Sigmoid colon (tissue), 6 donors: ENCODE measurements at regions not wholly inside any gene's neighbourhood (a gene's known extent, or its start where the extent isn't known, plus 50 kb on each side); places are given as distances from the start of the nearest gene placed in this dataset.

Source experiments
- DNase-seq: peaks from one replicate; pipeline ENCODE4 v3.0.0-alpha.2; 2019
- H3K27ac ChIP-seq, 4 donors: fragments of 200-600 bp; sonication (generic); one replicate each; pipeline ENCODE4 v1.5.1; 2016 to 2019; ENCODE audit warnings: mild to moderate bottlenecking in 1 of 4
- H3K27me3 ChIP-seq, 3 donors: fragments of 200-600 bp; sonication (generic); one replicate each; pipeline ENCODE4 v1.5.1; 2019; ENCODE audit warnings: mild to moderate bottlenecking in 1 of 3
- H3K36me3 ChIP-seq, 4 donors: fragments of 200-600 bp; sonication (generic); one replicate each; pipeline ENCODE4 v1.5.1; 2016 to 2019
- H3K4me1 ChIP-seq, 4 donors: fragments of 200-600 bp; sonication (generic); one replicate each; pipeline ENCODE4 v1.5.1; 2017 to 2019
- H3K4me3 ChIP-seq, 4 donors: fragments of 200-600 bp; sonication (generic); one replicate each; pipeline ENCODE4 v1.5.1; 2017 to 2019; ENCODE audit warnings: mild to moderate bottlenecking in 2 of 4, moderate library complexity in 1 of 4
- H3K9me3 ChIP-seq, 4 donors: fragments of 200-600 bp in 3 of 4; sonication (generic) in 3 of 4; one replicate each; pipeline versions ENCODE4 v1.5.1 to v1.6.1; 2013 to 2019
- EP300 ChIP-seq, 4 donors: sonication (generic); formaldehyde crosslinking; IDR thresholded peaks; one replicate each; pipeline ENCODE4 v1.6.1; 2017; ENCODE audit warnings: antibody characterized with exemption in 4 of 4
- POLR2A ChIP-seq, 2 donors: fragments of 450-650 bp; IDR thresholded peaks; one replicate each; pipeline ENCODE4 v1.6.1; 2016; ENCODE audit warnings: antibody characterized with exemption in 2 of 2, mild to moderate bottlenecking in 2 of 2, moderate library complexity in 2 of 2
- POLR2AphosphoS5 ChIP-seq, 4 donors: sonication (generic); formaldehyde crosslinking; IDR thresholded peaks; one replicate each; pipeline ENCODE4 v1.6.1; 2017; ENCODE audit warnings: antibody characterized with exemption in 4 of 4
- WGBS, 2 donors: extraction: QIAGEN DNeasy Blood & Tissue Kit; methylation state at CpG; one replicate each; pipeline ENCODE4 v1.1.7; 2013; 5-methylcytosine and 5-hydroxymethylcytosine counted together
- intact Hi-C: fragments of 100-400 bp; cut with DNase I; formaldehyde crosslinking; loops from one replicate; pipeline ENCODE4 v1.15.1; 2023
- TF ChIP-seq, protein P1 (sequence below), 4 experiments: fragments of 450-650 bp in 3 of 4; fragments of 200-600 bp in 1 of 4; IDR thresholded peaks; one replicate each; pipeline ENCODE4 v1.5.1; 2016 to 2019; ENCODE audit warnings: antibody characterized with exemption in 4 of 4, mild to moderate bottlenecking in 3 of 4, moderate library complexity in 2 of 4
- donor health status: healthy with polysubstance abuse.
- donor health status: healthy.

DNA sequence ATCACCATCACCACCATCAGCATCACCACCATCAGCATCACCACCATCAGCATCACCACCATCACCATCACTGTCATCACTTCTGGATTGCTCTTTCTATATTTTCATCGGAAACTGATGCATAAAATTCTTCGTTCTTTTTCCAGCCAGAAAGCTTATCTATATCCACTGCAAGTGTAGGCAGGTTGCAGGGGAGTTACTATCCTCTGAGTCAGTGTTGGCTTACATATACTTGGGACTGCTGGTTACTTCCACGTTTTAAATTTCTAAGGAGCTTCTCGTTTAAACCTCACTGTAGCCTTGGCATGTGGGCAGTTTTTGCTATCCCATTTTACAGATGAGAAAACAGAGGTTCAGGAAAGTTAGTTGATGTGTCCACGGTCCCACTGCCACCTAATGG is 66.1 kb downstream of the FOXL3 start:
- no peaks in the 10 kb centered on the region for H3K9me3 ChIP-seq
- intact Hi-C loops, result no loop called here

DNA sequence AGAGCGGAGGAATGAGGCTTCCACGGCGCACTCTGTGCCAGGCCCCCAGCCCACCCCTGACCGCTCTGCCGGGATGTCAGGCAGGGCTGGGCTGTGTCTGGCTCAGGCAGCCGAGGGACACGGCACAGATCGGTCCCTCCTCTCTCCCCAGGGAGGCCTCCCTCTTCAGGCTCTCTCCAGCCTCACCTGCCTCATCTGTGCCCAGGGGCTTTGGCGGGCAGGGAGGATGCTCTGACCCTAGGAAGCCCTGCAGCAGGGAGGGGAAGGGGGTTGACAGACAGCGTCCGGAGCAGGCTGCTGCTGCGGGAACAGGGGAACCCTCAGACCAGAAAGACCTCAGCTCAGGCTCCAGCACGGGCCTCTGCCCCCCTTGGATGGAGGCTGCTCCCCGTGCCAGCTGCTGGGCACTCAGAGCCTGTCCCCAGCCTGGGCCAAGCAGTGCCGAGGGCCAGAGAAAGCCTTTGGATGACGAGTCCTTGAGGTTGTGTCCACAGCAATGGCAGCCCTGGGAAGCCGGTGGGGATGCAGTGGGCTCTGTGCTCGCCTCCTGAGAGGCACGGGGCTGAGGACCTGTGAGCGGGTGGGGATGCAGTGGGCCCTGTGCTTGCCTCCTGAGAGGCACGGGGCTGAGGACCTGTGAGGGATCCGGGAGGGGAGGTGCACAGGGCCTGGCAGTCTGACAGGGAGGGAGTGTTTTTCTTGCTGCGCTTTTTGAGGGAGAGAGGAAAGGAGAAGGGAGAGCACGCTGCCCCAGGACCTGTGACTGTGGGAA is 66.9 kb downstream of the FOXL3 start:
- peaks cover 0 to 26% (median 11%) of the 10 kb centered on the region in 3 donors for H3K27me3 ChIP-seq
- H3K4me1 ChIP-seq, result no peaks in the 10 kb centered on the region
- no peak for DNase-seq
- TF ChIP-seq POLR2AphosphoS5 (IDR thresholded peaks at IDR 0.05) (no peak), EP300 (IDR thresholded peaks at IDR 0.05) (no peak), POLR2A (IDR thresholded peaks at IDR 0.05) (no peak)
- TF ChIP-seq, protein P1, sequence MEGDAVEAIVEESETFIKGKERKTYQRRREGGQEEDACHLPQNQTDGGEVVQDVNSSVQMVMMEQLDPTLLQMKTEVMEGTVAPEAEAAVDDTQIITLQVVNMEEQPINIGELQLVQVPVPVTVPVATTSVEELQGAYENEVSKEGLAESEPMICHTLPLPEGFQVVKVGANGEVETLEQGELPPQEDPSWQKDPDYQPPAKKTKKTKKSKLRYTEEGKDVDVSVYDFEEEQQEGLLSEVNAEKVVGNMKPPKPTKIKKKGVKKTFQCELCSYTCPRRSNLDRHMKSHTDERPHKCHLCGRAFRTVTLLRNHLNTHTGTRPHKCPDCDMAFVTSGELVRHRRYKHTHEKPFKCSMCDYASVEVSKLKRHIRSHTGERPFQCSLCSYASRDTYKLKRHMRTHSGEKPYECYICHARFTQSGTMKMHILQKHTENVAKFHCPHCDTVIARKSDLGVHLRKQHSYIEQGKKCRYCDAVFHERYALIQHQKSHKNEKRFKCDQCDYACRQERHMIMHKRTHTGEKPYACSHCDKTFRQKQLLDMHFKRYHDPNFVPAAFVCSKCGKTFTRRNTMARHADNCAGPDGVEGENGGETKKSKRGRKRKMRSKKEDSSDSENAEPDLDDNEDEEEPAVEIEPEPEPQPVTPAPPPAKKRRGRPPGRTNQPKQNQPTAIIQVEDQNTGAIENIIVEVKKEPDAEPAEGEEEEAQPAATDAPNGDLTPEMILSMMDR (IDR thresholded peaks at IDR 0.05), result no peak
- no peaks in the 10 kb centered on the region for H3K36me3 ChIP-seq
- H3K27ac ChIP-seq, result no peak overlapping the region
- H3K9me3 ChIP-seq, result no peaks in the 10 kb centered on the region
- H3K4me3 ChIP-seq, result no peak overlapping the region
- intact Hi-C loops, result no loop called here
- WGBS, 2 donors, result 81 to 86% methylated on average over 24 of the region's 24 CpGs

More for the DNA sequence above, 66.1 kb downstream of the FOXL3 start:
- TF ChIP-seq, protein P1 (IDR thresholded peaks at IDR 0.05), result no peak
- TF ChIP-seq POLR2A (IDR thresholded peaks at IDR 0.05) (no peak), EP300 (IDR thresholded peaks at IDR 0.05) (no peak), POLR2AphosphoS5 (IDR thresholded peaks at IDR 0.05) (no peak)
- Histone ChIP-seq H3K36me3 (no peaks in the 10 kb centered on the region), H3K27me3 (peaks cover 0 to 26% (median 11%) of the 10 kb centered on the region in 3 donors), H3K4me3 (no peak overlapping the region), H3K27ac (no peak overlapping the region), H3K4me1 (no peaks in the 10 kb centered on the region)
- 90 to 92% methylated on average over 5 of the region's 5 CpGs for WGBS, 2 donors
- no peak for DNase-seq

DNA sequence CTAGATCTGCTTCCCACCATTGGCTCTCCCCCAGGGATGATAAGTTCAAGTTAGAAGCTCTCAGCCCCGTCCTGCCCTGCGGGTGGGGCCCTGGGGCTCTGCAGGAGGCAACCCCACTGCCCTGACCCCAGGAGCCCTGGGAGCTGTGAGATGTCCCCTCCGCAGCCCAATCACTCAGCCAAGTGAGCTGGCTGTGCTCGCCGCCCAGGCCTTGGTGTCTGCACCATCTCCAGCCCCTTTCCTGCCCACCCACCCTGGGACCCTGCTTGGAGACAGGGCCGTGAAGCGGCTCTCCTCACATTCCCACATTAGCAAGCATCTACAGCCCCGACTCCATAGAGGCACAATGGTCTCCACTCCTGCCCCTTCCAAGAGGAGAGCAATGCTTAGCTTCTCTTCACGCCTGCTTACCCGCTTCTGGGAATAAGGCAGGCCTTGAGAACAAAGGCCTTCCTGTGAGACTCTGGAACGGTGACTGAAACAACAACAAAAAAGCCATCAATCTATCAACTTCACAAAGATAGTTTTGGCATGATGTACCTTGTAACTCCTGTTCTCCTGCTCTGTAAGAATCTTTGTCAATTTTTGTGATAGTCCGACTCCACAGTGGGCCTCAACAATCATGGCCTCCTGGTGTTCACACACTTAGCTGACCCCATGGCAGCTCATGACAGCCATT is 67.7 kb downstream of the FOXL3 start:
- no peaks in the 10 kb centered on the region for H3K9me3 ChIP-seq
- H3K4me1 ChIP-seq, result no peaks in the 10 kb centered on the region
- H3K27me3 ChIP-seq, result peaks cover 0 to 33% (median 11%) of the 10 kb centered on the region in 3 donors
- no peak overlapping the region for H3K4me3 ChIP-seq
- no peak overlapping the region for H3K27ac ChIP-seq
- DNase-seq, result no peak
- intact Hi-C loops, result no loop called here
- TF ChIP-seq POLR2A (IDR thresholded peaks at IDR 0.05) (no peak), EP300 (IDR thresholded peaks at IDR 0.05) (no peak)
- no peaks in the 10 kb centered on the region for H3K36me3 ChIP-seq
- 76 to 84% methylated on average over 12 of the region's 12 CpGs for WGBS, 2 donors

DNA sequence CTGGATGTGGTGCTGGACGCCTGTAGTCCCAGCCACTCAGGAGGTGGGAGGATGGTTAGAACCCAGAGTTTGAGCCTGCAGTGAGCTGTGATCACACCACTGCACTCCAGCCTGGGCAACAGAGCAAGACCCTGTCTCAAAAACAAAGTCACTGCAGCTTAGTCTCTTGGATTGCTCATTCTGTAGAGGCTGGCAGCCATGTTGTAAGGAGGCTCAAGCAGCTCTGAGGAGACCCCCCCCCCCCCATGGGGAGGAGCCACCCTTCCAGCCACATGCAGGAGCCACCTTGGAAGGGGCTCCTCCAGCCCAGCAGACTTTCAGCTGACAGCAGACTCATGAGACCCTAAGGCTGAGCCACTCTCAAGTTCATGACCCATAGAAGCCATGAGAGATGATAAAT is 68.4 kb downstream of the FOXL3 start:
- Histone ChIP-seq H3K36me3 (no peaks in the 10 kb centered on the region), H3K9me3 (no peaks in the 10 kb centered on the region), H3K27ac (no peak overlapping the region), H3K4me3 (no peak overlapping the region), H3K4me1 (no peaks in the 10 kb centered on the region), H3K27me3 (peaks cover 0 to 40% (median 11%) of the 10 kb centered on the region in 3 donors)
- no peak for TF ChIP-seq EP300 (IDR thresholded peaks at IDR 0.05)
- no peak for TF ChIP-seq POLR2AphosphoS5 (IDR thresholded peaks at IDR 0.05)
- TF ChIP-seq, protein P1 (IDR thresholded peaks at IDR 0.05), result no peak
- TF ChIP-seq POLR2A (IDR thresholded peaks at IDR 0.05), result no peak
- intact Hi-C loops, result no loop called here
- DNase-seq, result no peak
- WGBS, 2 donors, result 94 to 96% methylated on average over 1 of the region's 1 CpG

DNA sequence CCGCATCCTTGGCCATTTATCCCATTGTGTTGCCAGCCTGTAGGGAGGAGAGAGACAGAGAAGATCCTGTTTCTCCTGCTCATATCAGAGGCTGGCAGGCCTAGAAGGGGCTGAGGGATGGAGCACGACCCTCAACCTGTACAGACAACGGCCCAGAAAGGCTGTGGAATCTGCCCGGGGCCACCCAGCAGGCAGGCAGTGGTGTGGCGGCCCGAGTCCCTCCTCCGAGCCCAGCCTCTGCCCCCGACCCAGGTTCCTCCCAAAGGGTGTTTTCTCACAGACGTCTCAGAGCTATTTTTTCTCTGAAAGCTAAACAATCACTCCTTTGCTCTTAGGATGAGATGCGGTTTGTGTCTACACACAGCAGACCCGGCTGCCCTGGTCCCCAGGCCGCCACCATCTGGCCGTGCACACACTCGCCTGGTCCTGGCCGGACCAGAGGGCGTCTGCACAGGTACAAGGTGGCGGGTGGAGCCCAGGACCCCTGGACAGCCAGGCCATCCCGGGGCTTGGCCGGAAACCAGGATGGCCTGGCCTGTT is 69.3 kb downstream of the FOXL3 start:
- 69 to 86% methylated on average over 19 of the region's 19 CpGs for WGBS, 2 donors
- Histone ChIP-seq H3K9me3 (no peaks in the 10 kb centered on the region), H3K27me3 (peaks cover 0 to 49% (median 15%) of the 10 kb centered on the region in 3 donors), H3K27ac (no peak overlapping the region), H3K4me3 (no peak overlapping the region), H3K4me1 (no peaks in the 10 kb centered on the region), H3K36me3 (no peaks in the 10 kb centered on the region)
- TF ChIP-seq POLR2AphosphoS5 (IDR thresholded peaks at IDR 0.05) (no peak), POLR2A (IDR thresholded peaks at IDR 0.05) (no peak), EP300 (IDR thresholded peaks at IDR 0.05) (no peak)
- TF ChIP-seq, protein P1 (IDR thresholded peaks at IDR 0.05), result no peak
- intact Hi-C loops, result no loop called here
- peak; percentile 37 for DNase-seq
